ENCODE measurements at regions not wholly inside any gene's neighbourhood (a gene's known extent, or its start where the extent isn't known, plus 50 kb on each side); places are given as distances from the start of the nearest gene placed in this dataset.

GRCh38 chr17:53912117-53912516, 89.4 kb downstream of the KIF2B start:
- H3K4me3 ChIP-seq (ENCODE audit: low read depth, low read length) = no peak overlapping the region

GRCh38 chr17:53919356-53919755, 96.6 kb downstream of the KIF2B start:
- no peak for DNase-seq (ENCODE audit: low read depth)
- TF ChIP-seq CTCF (IDR thresholded peaks at IDR 0.05; ENCODE audit: insufficient read depth, low read depth, low read length, missing control alignments) = no peak

More at GRCh38 chr17:53912117-53912516, 89.4 kb downstream of the KIF2B start:
- DNase-seq (ENCODE audit: low read depth) = no peak
- TF ChIP-seq CTCF (IDR thresholded peaks at IDR 0.05; ENCODE audit: insufficient read depth, low read depth, low read length, missing control alignments) = no peak

GRCh38 chr17:53924530-53925455, 102.1 kb downstream of the KIF2B start:
- TF ChIP-seq CTCF (IDR thresholded peaks at IDR 0.05; ENCODE audit: insufficient read depth, low read depth, low read length, missing control alignments) = no peak
- no peak for DNase-seq (ENCODE audit: low read depth)
- H3K4me3 ChIP-seq (ENCODE audit: low read depth, low read length) = no peak overlapping the region

More at GRCh38 chr17:53919356-53919755, 96.6 kb downstream of the KIF2B start:
- H3K4me3 ChIP-seq (ENCODE audit: low read depth, low read length) = no peak overlapping the region

DNA sequence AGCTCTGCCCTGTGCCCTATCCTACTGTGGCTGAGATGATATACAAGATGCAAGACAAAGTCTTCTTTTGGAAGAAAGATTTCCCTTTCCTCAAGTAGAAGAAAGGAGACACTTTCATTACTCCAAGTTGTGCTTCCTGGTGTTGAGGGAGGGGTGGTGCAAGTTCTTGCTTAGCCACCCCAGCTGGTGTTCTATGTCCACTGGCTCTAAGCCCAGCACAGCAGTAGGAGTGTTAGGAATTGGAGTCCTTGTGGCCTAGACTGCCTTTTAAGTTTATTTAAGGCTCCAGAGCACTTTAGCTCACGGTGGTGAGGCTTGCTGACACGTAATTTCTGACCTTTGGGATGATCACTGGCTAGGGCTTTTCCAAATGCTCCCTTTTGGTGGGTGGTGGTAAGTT, 109.7 kb downstream of the KIF2B start:
- no peak overlapping the region for H3K4me3 ChIP-seq (ENCODE audit: low read depth, low read length)
- no peak for DNase-seq (ENCODE audit: low read depth)
- no peak for TF ChIP-seq CTCF (IDR thresholded peaks at IDR 0.05; ENCODE audit: insufficient read depth, low read depth, low read length, missing control alignments)

DNA sequence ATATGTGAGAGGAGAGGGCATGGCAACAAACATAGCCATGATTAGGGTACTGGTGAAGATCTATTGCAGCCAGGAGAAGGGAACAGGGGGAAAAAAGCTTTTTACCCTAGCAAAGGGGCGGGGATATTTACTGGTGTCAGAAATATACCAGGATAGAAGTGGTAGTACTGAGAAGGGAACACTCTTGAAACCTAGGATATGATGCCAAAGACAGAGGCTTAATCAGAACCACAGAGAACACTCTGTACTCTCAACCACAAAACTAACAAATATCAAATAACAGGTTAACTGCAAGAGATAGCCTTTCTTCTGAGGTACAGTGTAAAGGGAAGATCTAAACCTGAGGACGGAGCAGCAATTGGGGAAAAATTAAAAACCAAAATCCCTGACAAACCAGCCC, 112.2 kb downstream of the KIF2B start:
- no peak overlapping the region for H3K4me3 ChIP-seq (ENCODE audit: low read depth, low read length)
- DNase-seq (ENCODE audit: low read depth) = no peak
- TF ChIP-seq CTCF (IDR thresholded peaks at IDR 0.05; ENCODE audit: insufficient read depth, low read depth, low read length, missing control alignments) = no peak

- no peak for TF ChIP-seq CTCF (IDR thresholded peaks at IDR 0.05; ENCODE audit: insufficient read depth, low read depth, low read length, missing control alignments)
- no peak for DNase-seq (ENCODE audit: low read depth)
- H3K4me3 ChIP-seq (ENCODE audit: low read depth, low read length) = no peak overlapping the region
These were observed 118.5 kb downstream of the KIF2B start for GRCh38 chr17:53941231-53941630.

Measured in GM12865 (cell line).